CD4-positive, alpha-beta T cell treated with Interleukin-6 at 100 ng/mL for 8 hours (primary cell): ENCODE measurements at regions not wholly inside any gene's neighbourhood (a gene's known extent, or its start where the extent isn't known, plus 50 kb on each side); places are given as distances from the start of the nearest gene placed in this dataset.

Experiments
- DNase-seq: peaks from one replicate; pipeline ENCODE4 v3.0.0-alpha.2; 2020; ENCODE audit warnings: mixed read lengths, low spot score

DNA sequence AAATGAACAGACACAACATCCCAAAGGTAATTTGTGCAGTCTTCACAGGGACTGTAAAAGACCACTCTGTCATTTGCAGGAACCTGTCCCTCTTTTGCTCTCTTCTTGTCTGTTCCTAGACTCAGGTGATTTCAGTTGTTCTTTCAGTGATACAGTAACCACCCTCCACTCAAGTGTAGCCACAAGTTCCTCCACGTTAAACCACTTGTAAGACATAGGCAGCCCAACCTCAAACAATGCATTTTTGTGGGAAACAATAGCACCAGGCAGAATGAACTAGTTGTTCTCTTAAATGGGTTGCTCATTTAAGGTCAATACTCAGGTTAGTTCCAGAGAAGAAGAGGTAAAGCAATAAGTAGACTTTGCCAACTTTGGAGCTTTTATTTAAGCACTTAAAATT lies 359.4 kb downstream of the MZT1 start:
- no peak for DNase-seq

- DNase-seq, result no peak
Measured at GRCh38 chr13:72346716-72347115, 380.7 kb downstream of the MZT1 start.

DNA sequence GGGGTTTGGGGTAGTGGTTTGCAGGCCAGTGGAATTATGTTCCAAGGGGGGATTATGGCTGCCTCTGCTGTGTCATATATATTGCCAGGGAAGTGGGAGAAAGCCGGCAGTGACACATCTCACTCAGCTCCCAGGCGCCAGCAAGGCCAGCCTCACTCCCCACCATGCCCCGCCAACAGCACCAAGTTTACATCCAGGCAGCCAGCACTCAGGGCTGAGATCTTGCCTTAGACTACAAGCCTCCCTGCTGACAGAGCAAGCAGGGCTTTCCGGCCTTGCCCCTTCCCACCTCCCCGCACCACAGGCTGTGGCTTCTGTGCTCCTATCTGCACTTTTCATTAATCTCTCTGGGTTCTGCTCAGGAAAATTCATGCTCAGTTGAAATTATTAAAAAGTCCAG lies 385.1 kb downstream of the MZT1 start:
- no peak for DNase-seq

- no peak for DNase-seq
Measured at GRCh38 chr13:72341904-72342303, 385.5 kb downstream of the MZT1 start.

- no peak for DNase-seq
Measured at GRCh38 chr13:72317346-72318109, 409.9 kb downstream of the MZT1 start.

- DNase-seq, result no peak
Measured at GRCh38 chr13:72316716-72317115, 410.7 kb downstream of the MZT1 start.

DNA sequence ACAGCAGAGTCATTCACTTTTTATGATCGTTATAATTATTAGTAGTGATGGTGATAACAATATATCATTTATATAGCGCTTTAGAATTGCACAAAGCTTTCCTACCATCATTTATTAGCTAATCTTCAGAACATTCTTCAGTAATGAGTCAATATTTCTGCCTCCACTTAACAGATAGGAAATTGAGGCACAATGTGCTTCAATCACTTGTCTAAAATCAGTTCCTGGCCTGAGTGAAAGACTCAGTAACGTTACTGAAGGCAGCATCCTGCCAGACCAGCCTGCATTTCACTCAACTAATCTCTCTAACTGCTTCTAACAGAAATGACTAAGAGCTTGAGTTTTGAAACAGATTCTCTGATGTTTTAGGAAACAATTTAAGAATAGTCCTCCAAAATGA lies 412.1 kb downstream of the MZT1 start:
- no peak for DNase-seq

GRCh38 chr13:72314210-72314609 lies 413.2 kb downstream of the MZT1 start:
- no peak for DNase-seq

GRCh38 chr13:72313546-72313945 lies 413.9 kb downstream of the MZT1 start:
- no peak for DNase-seq

- DNase-seq, result no peak
Measured at GRCh38 chr13:72303941-72304746, 423.3 kb downstream of the MZT1 start.

DNA sequence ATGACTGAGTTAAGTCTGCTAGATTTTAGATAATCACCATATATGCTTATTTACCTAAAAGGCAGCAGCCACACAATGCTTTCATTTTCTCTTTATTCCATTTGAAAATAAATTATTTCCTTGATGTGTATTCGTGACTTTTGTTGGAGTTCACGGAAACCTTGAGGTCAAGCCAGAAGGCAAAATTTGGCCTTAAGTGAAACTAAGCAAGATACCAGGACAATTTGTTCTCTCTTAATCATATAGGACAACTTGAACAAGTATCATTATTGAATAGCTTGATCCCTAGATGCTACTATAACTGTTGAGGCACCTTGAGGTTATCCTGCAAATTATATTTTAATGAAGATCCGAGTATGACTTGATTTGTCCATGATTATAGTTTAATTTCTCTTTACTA lies 429.2 kb upstream of the DACH1 start:
- no peak for DNase-seq

DNA sequence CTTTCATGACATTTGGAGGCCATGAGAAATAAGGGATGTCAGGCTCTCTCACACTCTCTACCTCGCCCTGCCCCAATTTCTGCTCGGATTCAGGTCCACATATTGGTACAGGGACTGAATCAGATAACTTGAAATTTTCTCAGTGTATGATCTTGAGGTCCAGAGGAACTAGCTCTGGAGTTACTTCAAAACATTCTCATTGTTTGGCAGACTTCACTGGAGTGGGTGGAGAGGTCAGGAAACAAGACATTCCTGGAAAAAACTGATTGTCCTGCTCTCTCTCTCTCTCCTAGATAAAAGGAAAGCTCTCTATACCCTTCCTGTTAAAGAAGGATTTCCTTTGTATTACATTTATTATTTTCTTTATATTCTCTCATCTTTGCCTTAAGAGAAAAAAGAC lies 428.1 kb upstream of the DACH1 start:
- no peak for DNase-seq

- DNase-seq, result no peak
Measured at GRCh38 chr13:72293206-72293605, 426.2 kb upstream of the DACH1 start.

DNA sequence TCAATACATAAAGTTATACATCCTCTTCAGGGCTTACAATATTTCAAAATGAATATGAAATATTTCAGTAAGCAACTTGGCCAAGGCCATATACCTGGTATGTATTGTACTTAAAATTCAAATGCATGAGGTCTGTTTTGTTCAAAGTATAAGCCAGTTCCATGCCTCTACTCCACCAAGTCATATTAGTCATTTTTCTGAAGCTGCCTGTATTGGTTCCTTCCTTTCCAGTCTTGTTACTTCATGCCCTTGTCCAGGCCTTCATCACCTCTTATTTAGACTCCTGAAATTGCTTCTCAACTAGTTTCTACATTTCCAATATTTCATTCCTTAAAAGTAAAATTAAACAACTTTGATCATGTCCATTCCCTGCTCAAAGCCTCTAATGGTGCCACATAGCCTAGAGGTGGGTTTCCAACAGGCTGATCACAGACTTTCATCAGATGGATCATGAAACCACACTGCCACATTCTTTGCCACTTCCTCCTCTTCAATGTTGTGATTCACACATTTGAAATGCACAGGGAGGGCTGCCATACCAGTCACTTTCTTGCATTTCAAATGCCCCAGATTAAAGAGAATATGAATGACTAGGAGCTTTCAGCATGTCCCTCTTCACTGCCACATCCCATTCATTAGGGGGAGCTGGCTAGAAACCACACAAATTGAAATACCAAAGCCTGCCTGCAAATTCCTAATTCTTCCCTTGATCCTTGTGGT lies 424.1 kb upstream of the DACH1 start:
- no peak for DNase-seq

DNA sequence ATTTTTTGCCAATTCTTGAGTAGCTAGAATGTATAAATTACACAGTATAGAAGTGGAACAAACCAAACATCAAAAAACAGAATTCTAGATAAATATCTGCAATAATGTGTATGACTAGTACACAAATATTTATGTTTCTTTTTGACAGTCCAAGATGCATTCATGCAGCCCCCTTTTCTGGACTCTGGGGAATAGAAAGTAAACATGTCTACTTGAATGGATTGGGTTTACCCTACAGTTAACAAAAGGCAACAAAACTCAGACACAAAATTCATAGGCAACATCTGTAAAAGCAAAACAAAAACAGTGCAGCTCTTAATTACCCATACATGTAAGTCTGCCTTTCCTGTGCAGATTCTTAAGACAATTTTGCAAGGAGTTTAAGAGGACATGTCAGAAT lies 419.4 kb upstream of the DACH1 start:
- DNase-seq, result no peak

DNA sequence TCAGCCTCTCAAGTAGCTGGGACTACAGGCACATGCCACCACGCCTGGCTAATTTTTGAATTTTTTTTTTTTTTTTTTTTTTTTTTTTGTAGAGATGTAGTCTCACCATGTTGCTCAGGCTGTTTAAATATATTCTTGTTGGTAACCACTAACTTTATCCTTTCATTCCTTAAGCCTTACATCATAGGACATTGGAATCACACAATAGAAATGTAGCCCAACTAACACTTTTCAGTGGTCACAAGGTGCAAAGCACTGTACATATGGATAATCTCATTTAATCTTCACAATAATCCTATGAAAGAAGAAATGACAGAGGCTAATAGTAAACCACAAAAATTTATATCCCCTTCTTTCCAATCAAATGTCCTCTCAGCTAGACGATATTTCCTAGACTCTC lies 417.8 kb upstream of the DACH1 start:
- DNase-seq, result no peak

DNA sequence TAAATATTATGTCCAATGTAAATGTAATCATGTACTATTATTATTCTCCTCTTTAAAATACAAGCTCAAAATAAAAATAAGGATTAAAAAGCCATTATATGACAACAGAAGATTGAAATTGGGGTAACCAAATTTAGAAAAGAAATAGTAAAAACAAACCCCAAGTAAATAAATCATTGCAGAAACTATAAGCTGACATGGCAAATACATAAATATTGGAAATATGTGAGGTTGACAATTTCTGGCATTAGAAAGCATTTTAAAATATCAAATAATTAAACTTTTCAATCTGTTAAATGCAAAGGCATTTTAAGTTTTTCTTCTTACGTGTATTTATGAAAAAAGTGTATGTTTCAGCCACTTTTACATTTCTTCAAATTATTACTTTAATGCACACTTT lies 394.7 kb upstream of the DACH1 start:
- DNase-seq, result no peak

DNA sequence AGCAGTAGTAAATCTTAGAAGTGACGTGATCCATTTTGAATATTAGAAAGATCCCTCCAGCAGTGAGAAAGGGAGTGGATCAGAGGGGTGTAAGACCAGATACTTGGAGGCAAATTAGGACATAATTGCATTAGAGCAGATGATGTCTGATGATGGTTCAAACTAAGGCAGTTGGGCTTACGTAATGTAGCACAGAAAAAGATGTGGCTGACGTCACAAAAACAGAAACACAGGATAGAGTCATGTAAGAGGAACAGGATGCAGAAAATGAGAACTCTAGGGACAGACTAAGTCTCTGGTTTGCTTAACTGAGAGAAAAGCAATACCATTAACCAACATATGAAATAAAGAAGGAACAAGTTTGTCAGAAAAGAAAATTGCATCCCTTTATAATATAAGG lies 392.5 kb upstream of the DACH1 start:
- no peak for DNase-seq

GRCh38 chr13:72258340-72258981 lies 391.5 kb upstream of the DACH1 start:
- no peak for DNase-seq

DNA sequence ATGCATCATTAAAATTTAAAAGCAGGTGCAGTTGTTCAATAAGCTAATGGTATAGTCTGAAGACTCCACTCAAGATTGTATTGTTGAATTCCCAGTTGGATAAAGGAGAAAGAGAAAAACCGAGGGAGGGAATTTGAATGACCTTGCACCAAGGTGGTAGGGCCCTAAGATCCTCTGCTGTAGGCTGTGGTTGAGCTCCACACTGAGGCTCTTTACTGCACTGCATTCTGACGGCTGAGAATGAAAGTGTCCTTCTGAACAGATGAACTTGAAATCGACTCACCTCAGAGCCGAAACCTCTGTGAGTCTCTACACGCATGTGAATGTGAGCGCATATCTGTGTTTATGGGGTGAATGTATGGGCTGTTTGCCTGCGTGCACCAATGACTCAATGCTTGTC lies 388.9 kb upstream of the DACH1 start:
- DNase-seq, result no peak

DNA sequence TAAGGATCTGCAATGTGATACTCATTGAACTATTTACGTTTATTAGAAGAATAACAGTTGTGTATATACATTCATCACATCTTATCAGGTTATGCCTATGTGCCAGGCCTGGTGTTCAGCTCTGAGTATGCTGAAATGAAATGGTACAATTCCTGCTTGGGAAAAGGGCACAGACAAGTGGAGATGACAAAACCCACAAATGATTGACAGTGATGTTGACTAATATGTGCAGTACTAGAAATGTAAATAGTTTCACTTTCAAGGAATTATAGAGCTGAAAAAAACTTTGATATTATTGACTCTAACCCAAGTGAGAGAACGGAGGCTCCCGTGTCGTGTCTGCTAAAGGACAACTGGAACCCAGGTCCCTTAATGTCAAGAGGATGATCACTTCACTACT lies 386.8 kb upstream of the DACH1 start:
- DNase-seq, result no peak

DNA sequence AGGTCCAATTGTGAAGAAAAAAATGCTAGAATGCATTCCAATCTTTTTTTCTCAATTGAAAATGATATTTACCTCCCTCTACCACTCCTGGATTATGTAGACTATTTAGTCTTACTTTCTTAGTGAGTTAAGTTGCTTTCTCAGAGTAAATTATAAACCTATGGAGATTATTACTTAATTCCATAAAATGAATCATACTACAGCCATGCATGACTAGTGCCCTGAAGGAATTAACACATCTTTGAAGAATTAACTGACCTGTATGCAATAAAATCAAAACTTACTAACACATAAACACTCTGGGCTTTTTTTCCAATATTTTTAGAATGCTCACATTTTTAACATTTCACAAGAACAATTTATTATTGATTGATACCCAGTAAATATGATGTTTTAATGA lies 379.4 kb upstream of the DACH1 start:
- no peak for DNase-seq

- no peak for DNase-seq
Measured at GRCh38 chr13:72244788-72245187, 377.8 kb upstream of the DACH1 start.
